ENCODE measurements at regions not wholly inside any gene's neighbourhood (a gene's known extent, or its start where the extent isn't known, plus 50 kb on each side); places are given as distances from the start of the nearest gene placed in this dataset.

DNA sequence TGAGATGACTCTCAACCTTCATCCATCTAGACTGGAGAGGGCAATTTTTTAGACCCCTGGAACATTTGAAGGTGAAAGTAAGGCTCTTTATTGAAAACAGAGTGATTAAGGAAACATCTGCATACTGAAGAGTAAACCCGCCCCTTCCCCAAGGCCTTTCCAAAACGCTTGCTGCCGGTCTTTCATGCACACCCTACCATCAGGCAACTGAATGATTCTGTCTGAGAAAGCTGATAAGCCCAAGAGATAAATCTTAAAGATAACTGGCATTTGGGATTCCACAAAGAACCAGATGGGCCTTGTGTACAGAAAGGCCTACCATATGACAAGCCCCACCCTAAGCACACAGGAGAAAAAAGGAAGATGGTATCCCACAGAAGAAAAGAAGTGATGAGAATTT, 54.4 kb upstream of the PIK3R1 start:
- TF ChIP-seq GATA3 (IDR thresholded peaks at IDR 0.05; ENCODE audit: low read depth, low read length): no peak
- peak; percentile 6; the same call in 1 of the 2 replicates for TF ChIP-seq GATA2 (IDR thresholded peaks at IDR 0.05; ENCODE audit: low read depth, low read length)

DNA sequence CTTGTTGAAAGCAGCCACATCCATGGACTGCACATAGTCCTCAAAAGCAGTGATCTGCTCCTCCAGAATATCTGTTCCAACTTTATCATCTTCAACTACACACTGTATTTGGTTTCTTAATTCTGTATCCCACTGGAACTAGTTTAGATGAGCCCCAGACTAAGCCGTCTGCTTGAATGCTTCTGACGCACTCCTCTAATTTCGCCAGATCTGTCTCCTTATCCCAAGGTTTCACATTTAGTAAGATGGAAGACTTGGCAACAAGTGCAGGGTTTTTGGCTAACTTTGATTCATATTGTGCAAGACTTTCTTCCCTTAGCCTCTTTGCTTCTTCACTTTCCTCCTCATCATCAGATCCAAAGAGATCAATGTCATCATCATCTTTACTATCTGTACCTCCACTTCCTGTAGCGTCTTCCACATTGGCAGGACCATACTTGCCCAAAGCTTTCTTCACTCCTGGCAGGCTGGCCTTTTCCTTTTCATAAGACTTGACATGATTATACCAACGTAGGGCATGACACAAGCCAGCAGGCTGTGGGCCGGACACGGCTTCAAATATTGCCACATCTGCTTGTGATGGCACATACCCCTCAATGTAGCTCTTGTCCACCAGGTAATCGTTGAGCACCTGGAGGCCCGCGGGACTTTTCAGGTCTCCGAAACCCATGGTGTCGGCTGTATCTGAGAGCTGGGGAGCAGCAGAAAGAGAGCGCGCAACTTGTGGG, 56.2 kb upstream of the PIK3R1 start:
- TF ChIP-seq GATA2 (IDR thresholded peaks at IDR 0.05; ENCODE audit: low read depth, low read length): no peak
- TF ChIP-seq GATA3 (IDR thresholded peaks at IDR 0.05; ENCODE audit: low read depth, low read length): no peak

DNA sequence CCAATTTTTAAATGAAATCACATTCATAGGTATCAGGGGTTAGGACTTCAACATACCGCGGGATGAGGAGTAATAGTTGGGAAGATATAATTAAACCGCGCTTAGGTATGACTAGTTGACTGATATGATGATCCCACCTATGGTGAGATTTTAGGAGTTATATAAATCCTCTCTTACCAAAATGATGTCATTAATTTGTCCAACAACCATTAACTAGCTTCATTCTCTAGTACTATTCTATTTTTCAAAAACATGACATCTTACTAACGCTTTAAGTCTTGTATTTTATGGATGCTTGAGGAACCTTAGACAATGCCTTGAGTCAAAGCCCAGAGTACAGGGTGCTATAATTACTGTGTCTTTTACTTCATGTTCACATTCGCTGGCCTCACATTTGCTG, 59.6 kb upstream of the PIK3R1 start:
- TF ChIP-seq GATA3 (IDR thresholded peaks at IDR 0.05; ENCODE audit: low read depth, low read length): no peak
- TF ChIP-seq GATA2 (IDR thresholded peaks at IDR 0.05; ENCODE audit: low read depth, low read length): no peak

DNA sequence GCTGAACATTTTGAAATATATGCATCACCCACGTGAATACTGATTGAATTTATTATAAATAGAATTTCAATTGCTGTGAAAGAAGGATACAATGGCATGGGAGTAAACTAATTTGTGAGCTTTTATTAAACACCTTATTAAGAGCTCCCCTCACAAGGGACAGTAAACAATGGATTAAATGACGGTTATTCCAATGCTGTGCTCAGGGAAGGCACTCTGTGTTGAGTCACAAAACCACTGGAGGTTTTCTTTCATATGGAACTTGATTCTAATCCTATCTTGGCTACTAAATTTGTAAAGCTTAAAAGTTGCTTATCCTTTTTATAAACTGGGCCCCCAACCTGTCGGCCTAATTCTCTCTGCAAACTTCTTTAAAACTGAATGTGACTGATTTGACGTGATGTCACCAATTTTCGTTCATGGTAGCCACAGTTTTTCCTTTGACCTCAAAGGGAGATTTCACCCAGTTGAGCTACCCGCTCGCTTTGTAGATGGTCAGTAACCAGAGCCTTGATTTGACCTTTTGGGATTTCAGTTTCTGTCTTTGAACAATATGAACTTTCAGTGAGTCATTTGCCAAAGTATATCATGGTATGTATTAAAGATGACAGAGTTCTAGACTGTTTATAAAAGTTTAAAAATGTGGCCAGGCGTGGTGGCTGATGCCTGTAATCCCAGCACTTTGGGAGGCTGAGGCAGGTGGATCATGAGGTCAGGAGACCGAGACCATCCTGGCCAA, 61.3 kb upstream of the PIK3R1 start:
- TF ChIP-seq GATA3 (IDR thresholded peaks at IDR 0.05; ENCODE audit: low read depth, low read length): no peak
- TF ChIP-seq GATA2 (IDR thresholded peaks at IDR 0.05; ENCODE audit: low read depth, low read length): no peak

DNA sequence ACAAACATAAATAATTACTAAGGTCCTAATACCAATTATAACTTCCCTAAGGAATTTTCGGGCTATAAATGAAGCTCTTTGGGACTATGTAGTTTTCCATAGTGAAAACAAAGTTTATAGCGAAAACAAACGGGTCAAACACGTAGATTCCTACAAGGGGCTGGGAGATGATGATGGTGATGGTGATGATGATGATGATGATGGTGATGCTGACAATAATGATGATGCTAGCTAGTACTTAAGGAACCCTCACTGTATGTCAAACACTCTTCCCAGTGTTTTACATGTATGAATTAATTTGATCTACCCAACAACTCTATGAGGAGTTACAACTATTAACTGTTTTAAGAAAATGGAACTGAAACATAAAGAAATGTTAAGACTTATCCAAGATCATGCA, 63.7 kb upstream of the PIK3R1 start:
- TF ChIP-seq GATA3 (IDR thresholded peaks at IDR 0.05; ENCODE audit: low read depth, low read length): no peak
- TF ChIP-seq GATA2 (IDR thresholded peaks at IDR 0.05; ENCODE audit: low read depth, low read length): no peak

DNA sequence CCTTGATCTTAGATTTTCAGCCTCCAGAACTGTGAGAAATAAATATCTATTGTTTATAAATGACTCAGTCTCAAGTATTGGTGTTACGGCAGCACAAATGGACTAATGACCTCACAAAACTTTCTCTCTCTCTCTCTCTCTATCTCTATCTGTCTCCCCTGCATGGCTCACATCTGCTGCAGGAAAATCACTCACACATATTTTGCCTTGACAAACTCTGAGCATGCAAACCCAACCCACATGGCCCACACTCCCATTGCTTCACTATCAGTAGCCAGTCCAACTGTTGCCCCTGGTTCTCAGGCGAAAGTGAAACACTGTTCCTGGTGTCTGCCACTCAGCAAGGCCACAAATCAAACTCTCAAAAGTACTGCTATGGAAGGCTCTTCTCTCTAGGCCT, 66.4 kb upstream of the PIK3R1 start:
- TF ChIP-seq GATA2 (IDR thresholded peaks at IDR 0.05; ENCODE audit: low read depth, low read length) (no peak), GATA3 (IDR thresholded peaks at IDR 0.05; ENCODE audit: low read depth, low read length) (no peak)

DNA sequence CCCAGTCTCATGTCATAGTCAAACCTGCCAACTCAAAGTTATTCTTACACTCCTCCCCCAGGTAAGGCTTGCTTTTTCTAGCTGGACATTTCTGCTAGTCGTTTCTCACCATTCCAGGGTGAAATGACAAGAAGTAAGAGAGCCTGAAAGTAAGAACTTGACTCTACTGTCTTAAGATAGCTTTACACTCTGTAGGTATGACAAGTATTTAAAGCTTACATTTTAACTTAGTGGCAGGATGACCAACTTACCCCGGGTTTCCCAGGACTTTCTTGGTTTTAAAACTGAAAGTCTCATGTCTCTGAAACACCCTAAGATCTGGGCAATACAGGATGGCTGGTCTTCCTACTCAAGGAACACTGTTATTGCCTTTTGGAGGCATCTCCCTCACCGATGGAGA, 67.5 kb upstream of the PIK3R1 start:
- TF ChIP-seq GATA3 (IDR thresholded peaks at IDR 0.05; ENCODE audit: low read depth, low read length) (no peak), GATA2 (IDR thresholded peaks at IDR 0.05; ENCODE audit: low read depth, low read length) (no peak)

DNA sequence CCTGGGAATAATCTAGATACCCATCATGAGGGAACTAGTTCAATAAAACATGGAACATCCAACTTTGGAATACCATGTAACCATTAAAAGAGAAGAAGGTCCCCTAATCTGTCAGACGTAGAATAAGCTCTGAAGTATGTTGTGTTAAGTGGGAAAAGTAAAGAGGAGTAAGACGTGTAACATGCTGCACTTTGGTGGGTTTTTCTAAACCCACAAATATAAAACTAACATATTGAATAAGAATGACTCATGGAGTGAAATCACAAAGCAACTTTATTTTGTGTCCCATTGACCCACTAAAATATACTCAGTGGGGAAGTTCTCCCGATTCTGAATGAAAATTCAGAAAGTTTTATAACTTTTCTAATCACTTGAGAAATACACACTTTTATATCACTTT, 67.9 kb upstream of the PIK3R1 start:
- TF ChIP-seq GATA2 (IDR thresholded peaks at IDR 0.05; ENCODE audit: low read depth, low read length) (no peak), GATA3 (IDR thresholded peaks at IDR 0.05; ENCODE audit: low read depth, low read length) (no peak)

DNA sequence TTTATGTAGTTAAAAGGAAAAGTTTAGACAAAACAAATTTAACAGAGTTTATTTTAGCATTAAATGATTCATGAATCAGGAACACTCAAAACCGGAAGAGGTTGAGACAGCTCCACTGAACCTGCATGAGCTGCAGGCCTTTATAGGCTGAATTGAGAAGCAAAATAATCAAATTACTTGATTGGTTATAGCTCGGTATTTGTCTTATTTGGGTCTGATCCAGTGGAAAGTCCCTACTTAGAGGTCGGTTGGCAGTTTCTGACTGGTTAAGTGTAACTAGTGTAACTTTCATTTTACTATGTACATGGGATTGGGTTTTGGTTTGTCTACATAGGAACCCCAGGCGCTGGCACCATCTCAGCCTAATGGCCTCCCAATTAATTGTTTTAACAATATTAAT, 74.1 kb upstream of the PIK3R1 start:
- TF ChIP-seq GATA2 (IDR thresholded peaks at IDR 0.05; ENCODE audit: low read depth, low read length) (no peak), GATA3 (IDR thresholded peaks at IDR 0.05; ENCODE audit: low read depth, low read length) (no peak)

DNA sequence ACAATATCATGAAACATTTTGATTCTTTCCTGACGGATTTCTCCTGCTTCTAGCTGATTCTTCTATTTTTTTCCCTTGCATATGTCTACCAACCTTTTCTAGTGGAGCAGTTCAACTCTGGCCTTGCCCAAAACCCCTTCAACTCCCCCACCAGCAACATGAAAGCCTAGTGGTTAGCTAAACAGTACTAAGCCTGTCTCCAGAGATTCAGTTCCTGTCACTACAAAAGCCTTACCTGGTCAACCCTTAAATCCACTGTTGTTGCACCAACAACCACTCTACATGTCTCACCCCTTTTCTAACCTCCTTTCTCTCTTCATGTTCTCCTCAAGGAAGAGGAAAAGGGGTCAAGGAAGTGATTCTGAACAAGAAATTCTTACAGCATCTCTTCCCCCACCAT, 74.8 kb upstream of the PIK3R1 start:
- no peak for TF ChIP-seq GATA3 (IDR thresholded peaks at IDR 0.05; ENCODE audit: low read depth, low read length)
- no peak for TF ChIP-seq GATA2 (IDR thresholded peaks at IDR 0.05; ENCODE audit: low read depth, low read length)

DNA sequence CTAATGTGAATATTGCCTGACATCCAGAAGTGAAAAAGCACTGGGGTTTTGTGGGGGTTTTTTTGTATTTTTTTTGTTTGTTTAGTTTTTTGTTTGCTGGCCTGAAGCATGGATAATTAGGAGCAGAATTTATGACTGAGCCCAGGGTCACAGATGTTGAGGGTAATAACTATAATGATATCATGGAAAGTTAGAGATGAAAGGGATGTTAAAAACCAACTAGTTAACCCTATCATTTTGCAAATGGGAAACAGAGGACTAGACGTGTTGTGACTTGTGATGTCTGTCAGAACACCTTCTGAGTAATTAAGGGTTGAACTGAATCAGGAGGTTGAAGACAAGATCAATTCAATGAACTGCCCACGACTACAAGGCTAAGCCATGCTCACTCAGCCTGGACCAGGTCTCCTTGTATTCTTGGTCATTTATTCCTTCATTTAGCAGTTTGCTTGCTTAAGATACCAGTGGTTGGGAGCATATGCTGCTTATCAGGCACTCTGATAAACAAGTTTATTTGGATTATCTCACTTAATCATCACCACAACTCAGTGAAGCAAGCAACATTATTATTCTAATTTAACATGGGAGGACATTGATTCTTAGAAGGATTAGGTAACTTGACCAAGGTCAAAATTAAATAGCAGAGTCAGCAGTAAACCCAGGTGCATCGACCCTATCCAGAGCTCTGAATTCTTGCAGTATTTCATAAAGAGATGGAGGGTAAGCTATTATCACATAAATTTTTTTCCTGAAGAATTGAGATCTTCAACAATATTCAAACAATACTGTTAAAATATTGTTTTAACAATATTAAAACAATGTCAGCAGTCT, 75.7 kb upstream of the PIK3R1 start:
- no peak for TF ChIP-seq GATA2 (IDR thresholded peaks at IDR 0.05; ENCODE audit: low read depth, low read length)
- TF ChIP-seq GATA3 (IDR thresholded peaks at IDR 0.05; ENCODE audit: low read depth, low read length): no peak

DNA sequence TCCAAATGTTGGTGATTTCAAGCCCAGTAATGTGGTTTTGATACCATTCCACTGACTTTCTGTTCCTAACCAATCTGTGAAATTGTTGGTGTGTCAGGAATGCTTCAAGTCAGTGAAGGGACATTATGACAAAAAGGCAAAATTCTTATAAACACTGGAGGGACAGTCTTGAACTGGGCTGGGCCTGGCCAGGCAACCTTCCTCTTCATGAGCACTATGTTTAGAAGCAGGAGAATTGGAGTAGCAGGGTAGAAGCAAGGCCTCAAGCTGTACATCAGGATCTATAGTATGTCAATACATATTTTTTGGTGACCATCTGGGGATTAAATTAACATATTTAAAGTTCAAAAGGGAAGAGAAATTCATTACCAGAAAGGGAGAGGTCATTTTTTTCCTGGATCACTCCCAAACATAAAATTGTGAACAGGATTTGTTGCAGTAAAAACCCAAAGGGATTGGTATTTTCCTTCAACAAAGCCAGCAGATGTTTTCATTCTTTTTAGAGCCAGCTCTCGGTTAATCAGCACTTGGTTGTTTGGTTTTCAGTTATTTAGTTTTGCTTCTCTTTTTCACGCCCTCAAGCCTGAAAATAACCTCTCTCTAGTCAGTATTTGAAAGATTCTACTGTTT, 77.9 kb upstream of the PIK3R1 start:
- no peak for TF ChIP-seq GATA2 (IDR thresholded peaks at IDR 0.05; ENCODE audit: low read depth, low read length)

DNA sequence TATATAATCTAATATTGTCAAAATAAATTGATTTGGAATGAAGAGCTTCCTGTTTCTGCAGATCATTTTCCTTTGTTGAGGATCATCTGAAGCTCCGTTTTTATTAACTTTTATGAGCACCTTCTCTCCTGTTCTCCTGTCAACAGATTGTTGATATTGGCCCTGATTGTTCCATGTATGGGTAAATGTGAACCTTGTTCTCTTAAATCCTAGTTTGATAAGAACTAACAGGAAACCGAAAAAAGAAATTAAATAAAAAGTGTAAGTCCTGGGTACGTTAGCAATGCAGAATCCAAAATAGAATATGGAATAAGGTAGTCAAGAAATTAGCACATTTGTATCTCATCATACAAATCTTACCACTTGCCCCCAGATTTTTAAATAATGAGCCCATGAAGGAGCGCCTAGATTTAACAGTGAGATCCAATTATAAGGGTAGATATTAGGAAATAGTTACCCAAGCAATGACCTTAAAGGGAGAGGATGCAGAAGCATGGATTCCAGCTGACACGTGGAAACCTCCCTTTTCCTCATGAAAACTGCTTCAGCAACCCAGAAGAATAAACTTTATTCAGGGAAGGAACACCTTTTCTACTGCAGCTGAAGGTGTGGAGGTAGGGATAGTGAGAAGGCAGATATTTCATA, 80.8 kb upstream of the PIK3R1 start:
- TF ChIP-seq GATA3 (IDR thresholded peaks at IDR 0.05; ENCODE audit: low read depth, low read length) (no peak), GATA2 (IDR thresholded peaks at IDR 0.05; ENCODE audit: low read depth, low read length) (no peak)
